HAP-1 (cell line): ENCODE measurements at regions not wholly inside any gene's neighbourhood (a gene's known extent, or its start where the extent isn't known, plus 50 kb on each side); places are given as distances from the start of the nearest gene placed in this dataset.

Experiments
- DNase-seq, 2 experiments: peaks; one replicate each; pipeline ENCODE4 v3.0.0-alpha.2; 2016 to 2020; ENCODE audit warnings: low spot score in 2 of 2
- H3K27me3 ChIP-seq: fragments of 250-450 bp; sonication (Bioruptor Pico); 2 replicates; pipeline ENCODE4 v1.5.1; 2020; ENCODE audit warnings: low read depth, mild to moderate bottlenecking, moderate library complexity
- H3K36me3 ChIP-seq: fragments of 250-450 bp; sonication (Bioruptor Pico); replicated peaks from 2 replicates; pipeline ENCODE4 v1.5.1; 2020; ENCODE audit warnings: mild to moderate bottlenecking
- H3K4me1 ChIP-seq: fragments of 250-450 bp; sonication (Bioruptor Pico); 2 replicates; pipeline ENCODE4 v1.5.1; 2020; ENCODE audit warnings: mild to moderate bottlenecking
- H3K4me3 ChIP-seq: fragments of 250-450 bp; sonication (Bioruptor Pico); 2 replicates; pipeline ENCODE4 v1.5.1; 2020; ENCODE audit warnings: mild to moderate bottlenecking, moderate library complexity
- H3K9me3 ChIP-seq: fragments of 250-450 bp; sonication (Bioruptor Pico); 2 replicates; pipeline ENCODE4 v1.5.1; 2020; ENCODE audit warnings: mild to moderate bottlenecking, moderate library complexity
- in situ Hi-C: fragments of 300-500 bp; cut with MboI; formaldehyde crosslinking; loops from 3 replicates; pipeline ENCODE4 v1.14.3; 2020; ENCODE audit warnings: low sequenced_read_pairs, inconsistent platforms, mixed read lengths

DNA sequence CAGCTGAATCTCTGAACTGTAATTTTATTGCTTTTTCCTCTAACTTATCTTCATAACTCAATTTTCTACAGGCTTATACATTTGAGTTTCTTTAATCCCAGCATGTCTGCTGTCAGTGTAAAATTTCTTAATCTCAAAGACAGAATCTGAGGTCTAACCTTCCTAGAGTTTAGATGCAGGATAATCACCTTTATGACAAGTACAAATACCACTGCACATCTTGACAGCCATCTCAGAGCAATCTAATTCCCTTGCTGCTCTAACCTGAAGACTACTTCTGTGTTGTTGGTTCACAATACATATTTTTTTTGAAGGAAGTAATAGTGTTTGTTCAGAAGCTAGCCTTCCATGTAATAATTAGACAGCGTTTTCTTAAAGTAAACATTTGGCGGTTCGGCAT is 424.2 kb upstream of the ZWINT start:
- H3K9me3 ChIP-seq = no peaks in the 10 kb centered on the region
- DNase-seq = no peak
- H3K4me3 ChIP-seq = no peak overlapping the region
- in situ Hi-C loops = no loop called here
- no peaks in the 10 kb centered on the region for H3K4me1 ChIP-seq
- H3K36me3 ChIP-seq = no peaks in the 10 kb centered on the region
- no peaks in the 10 kb centered on the region for H3K27me3 ChIP-seq

DNA sequence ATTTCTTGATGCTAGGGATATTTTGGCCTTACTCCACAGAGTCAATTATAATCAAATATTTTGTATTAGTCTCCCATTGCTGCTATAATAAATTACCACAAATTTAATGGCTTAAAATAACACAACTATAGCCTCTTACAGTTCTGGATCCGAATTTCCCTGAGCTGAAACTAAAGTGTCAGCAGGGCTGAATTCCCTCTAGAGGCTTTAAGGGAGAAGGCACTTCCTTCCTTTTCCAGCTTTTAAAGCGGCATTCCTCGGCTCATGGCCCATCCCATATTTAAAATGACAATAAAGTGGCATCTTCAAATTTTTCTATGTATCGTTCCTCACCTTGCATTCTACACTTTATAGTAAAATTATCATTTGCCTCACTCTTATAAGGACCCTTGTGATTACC is 421.4 kb upstream of the ZWINT start:
- in situ Hi-C loops = no loop called here
- no peaks in the 10 kb centered on the region for H3K36me3 ChIP-seq
- H3K4me1 ChIP-seq = no peaks in the 10 kb centered on the region
- no peak overlapping the region for H3K4me3 ChIP-seq
- DNase-seq = no peak
- H3K27me3 ChIP-seq = no peaks in the 10 kb centered on the region
- H3K9me3 ChIP-seq = no peaks in the 10 kb centered on the region

DNA sequence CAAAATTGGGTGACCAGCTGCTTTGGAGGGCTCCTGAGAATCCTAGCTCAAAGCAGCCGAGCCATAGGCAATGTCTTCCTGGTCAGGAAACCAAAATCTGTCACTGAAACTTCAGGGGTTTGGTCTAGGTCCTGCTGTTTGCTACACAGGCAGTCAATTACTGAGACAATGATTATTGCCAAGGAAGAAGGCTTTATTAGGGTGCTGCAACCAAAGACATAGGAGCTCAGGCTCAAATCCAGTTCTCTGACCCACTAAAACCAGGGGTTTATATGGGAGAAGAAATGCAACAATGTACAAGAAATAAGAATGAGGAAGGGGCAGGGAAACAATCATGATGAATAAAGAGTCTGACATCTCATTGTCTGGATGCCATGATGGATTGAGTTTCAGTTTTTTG is 410.3 kb upstream of the ZWINT start:
- in situ Hi-C loops = no loop called here
- H3K36me3 ChIP-seq = no peaks in the 10 kb centered on the region
- no peaks in the 10 kb centered on the region for H3K4me1 ChIP-seq
- peaks cover 7% of the 10 kb centered on the region for H3K9me3 ChIP-seq
- H3K4me3 ChIP-seq = no peak overlapping the region
- no peaks in the 10 kb centered on the region for H3K27me3 ChIP-seq
- no peak for DNase-seq

DNA sequence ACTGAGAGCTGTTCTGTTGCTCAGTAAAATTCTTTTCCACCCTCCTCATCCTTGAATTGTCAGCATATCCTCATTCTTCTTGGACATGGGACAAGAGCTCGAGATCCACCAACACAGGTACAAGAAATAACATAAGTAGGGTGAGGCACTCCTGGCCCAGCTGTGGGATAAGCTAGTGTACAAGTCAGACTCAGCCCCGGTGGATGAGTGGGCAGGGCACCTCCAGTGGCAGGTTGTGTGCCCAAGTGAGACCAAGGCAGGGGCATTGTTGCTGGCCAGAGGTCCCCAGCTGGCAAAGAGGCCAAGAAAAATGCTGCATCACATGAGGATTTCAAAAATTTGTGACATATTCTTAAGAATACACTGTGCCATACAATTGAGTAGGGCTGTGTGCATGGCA is 402.0 kb upstream of the ZWINT start:
- Histone ChIP-seq H3K27me3 (no peaks in the 10 kb centered on the region), H3K4me3 (no peak overlapping the region), H3K36me3 (no peaks in the 10 kb centered on the region), H3K4me1 (peaks cover 3% of the 10 kb centered on the region; the same call in 1 of the 2 replicates), H3K9me3 (peaks cover 3% of the 10 kb centered on the region; the same call in 1 of the 2 replicates)
- no peak for DNase-seq
- in situ Hi-C loops = no loop called here

DNA sequence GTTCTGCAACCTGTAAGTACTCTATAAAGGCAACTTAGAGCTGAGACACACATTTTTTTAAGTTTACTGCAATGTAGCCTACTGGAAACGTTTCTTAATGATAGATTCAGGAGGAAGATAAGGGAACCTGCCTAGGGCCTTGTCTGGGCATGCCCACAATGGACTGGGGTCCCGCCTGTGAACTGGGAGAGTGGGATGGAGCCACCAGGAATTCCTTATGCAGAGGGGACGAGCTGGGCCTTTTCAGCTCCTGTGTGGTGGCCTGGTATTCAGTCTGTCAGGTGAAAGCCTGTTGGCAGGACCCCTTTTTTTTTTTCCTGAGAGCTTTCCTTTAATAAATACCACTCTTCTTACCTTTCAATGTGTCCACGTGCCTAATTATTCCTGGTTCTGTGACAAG is 384.4 kb upstream of the ZWINT start:
- in situ Hi-C loops = no loop called here
- Histone ChIP-seq H3K27me3 (no peaks in the 10 kb centered on the region), H3K4me3 (no peak overlapping the region), H3K9me3 (no peaks in the 10 kb centered on the region), H3K36me3 (no peaks in the 10 kb centered on the region), H3K4me1 (no peaks in the 10 kb centered on the region)
- DNase-seq = no peak

DNA sequence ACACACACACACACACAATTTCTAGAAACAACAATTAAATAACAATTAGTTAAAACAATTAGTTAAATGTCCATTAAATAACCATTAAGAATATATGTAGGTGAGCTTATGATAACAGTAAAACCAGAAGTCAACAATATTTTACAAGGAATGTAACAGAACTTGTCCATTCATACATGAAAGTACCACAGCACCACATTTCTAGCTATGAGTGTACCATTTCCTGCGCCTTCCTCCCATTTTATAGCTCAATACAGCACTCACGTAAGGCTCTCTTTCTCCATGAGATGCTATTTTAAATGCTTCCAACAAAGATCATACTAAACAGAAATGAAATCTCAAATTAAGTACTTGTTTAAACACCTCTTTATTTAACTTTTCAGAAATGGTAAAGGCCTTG is 367.3 kb upstream of the ZWINT start:
- H3K36me3 ChIP-seq = no peaks in the 10 kb centered on the region
- no peak overlapping the region for H3K4me3 ChIP-seq
- 0 out of 2 replicates have a peak, but pooled peaks cover 2% of the 10 kb centered on the region for H3K9me3 ChIP-seq
- in situ Hi-C loops = no loop called here
- no peaks in the 10 kb centered on the region for H3K27me3 ChIP-seq
- H3K4me1 ChIP-seq = no peaks in the 10 kb centered on the region
- DNase-seq = no peak

DNA sequence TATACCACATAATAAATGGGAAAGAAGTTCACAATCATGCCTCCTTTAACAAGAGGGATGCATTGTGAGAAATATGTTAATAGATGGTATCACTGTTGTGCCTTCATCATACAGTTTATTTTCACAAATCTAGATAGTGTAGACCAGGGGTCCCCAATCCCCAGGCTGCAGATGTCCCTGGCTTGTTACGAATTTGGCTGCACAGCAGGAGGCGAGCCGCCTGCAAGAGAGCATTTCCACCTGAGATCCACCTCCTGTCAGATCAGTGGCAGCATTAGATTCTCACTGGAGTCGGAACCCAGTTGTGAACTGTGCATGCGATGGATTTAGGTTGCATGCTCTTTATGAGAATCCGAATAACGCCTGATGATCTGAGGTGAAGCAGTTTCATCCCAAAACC is 361.9 kb upstream of the ZWINT start:
- H3K4me1 ChIP-seq = no peaks in the 10 kb centered on the region

DNA sequence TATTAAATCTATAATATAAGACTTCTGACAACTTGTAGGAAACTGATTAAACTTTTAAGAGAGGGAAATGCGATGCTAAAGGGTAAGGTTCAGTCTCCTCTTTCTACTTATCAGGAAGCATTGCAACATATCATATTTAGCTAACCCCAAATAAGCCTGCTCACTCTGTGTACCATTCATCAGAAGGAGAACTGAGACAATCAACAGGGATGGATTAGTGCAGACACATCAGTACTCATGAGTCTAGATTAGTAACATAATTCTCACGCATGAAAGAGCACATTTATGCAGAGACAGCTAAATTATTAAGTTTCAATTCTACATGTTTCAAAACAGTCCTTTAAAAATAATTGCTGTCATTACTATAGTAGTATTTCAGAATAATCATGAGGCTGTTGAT is 354.2 kb upstream of the ZWINT start:
- Histone ChIP-seq H3K9me3 (no peaks in the 10 kb centered on the region), H3K4me1 (no peaks in the 10 kb centered on the region), H3K36me3 (no peaks in the 10 kb centered on the region), H3K4me3 (no peak overlapping the region), H3K27me3 (no peaks in the 10 kb centered on the region)
- no peak for DNase-seq
- in situ Hi-C loops = no loop called here

More for the DNA sequence above, 361.9 kb upstream of the ZWINT start:
- no peak for DNase-seq
- Histone ChIP-seq H3K27me3 (no peaks in the 10 kb centered on the region), H3K4me3 (no peak overlapping the region), H3K9me3 (0 out of 2 replicates have a peak, but pooled peaks cover 2% of the 10 kb centered on the region), H3K36me3 (no peaks in the 10 kb centered on the region)
- in situ Hi-C loops = no loop called here

DNA sequence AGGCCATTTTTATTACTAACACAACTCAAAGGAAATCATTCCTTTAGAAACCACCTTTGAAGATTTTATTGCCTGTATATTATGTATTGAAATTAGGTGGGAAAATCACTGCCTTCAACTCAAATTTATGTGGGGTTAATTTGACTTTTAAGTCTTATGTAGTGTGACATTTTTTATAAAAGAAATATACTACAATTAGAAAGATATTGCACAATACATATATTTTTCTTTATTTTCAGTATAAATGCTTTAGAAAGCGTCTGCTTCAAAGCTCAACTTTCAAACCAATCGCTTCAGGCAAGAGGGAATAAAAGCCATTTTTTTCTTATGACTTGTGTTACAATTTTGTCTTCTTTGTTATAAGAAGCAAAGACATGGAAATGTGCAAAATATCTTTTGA is 337.4 kb upstream of the ZWINT start:
- H3K36me3 ChIP-seq = no peaks in the 10 kb centered on the region
- no peaks in the 10 kb centered on the region for H3K9me3 ChIP-seq
- no peak overlapping the region for H3K4me3 ChIP-seq
- H3K4me1 ChIP-seq = no peaks in the 10 kb centered on the region; the same call in 1 of the 2 replicates
- DNase-seq = no peak
- H3K27me3 ChIP-seq = no peaks in the 10 kb centered on the region
- in situ Hi-C loops = no loop called here

DNA sequence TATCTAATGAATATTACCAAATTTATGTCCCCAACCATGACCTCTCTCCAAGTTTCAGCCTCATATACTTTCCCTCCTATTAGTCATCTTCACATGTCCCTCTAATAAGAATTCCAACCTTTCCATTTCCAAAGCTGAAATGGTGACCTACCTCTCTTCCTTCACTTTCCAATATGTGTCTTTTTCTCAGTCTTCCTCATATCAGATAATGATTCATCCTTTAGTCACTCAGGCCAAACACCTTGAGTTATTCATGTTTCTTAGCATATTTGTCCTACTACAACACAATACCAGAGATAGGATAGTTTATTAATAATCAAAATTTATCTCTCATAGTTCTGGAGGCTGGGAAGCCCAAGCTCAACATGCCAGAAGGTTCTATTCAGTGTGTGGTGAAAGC is 318.5 kb upstream of the ZWINT start:
- Histone ChIP-seq H3K36me3 (no peaks in the 10 kb centered on the region), H3K27me3 (no peaks in the 10 kb centered on the region), H3K4me1 (no peaks in the 10 kb centered on the region), H3K9me3 (no peaks in the 10 kb centered on the region), H3K4me3 (no peak overlapping the region)
- in situ Hi-C loops = no loop called here
- DNase-seq = no peak

DNA sequence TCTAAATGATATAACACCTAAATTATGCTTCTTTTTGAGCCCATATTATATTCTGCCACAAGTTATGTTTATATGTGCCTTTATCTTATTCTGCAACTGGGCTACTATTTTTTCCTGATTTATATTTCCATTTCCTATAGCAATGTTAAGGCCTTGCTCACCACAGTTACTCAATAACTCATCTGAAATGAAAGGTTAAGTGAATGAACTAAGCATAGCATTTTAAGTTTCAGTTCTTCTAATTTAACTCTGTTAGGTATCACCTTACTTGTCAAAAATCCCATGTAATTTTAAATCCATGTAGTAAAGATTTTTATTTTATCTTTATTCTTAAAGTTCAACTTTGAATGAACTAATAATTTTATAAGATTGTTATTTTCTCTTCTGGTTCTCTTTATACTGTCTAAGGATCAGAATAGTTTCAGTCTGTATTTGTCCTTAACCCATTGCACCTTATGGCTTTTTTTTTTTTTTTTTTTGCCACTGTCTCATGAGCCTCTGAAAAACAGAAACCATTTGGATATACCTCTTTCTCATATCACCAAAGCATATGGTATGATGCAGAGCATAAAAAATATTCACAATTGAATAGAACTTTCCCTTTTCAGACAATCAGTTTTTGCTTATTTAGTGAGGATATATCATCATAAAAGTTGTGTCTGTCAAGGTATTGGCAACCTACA is 301.8 kb upstream of the ZWINT start:
- DNase-seq = no peak
- no peak overlapping the region for H3K4me3 ChIP-seq
- no peaks in the 10 kb centered on the region for H3K9me3 ChIP-seq
- in situ Hi-C loops = no loop called here
- H3K27me3 ChIP-seq = no peaks in the 10 kb centered on the region
- H3K4me1 ChIP-seq = no peaks in the 10 kb centered on the region
- H3K36me3 ChIP-seq = no peaks in the 10 kb centered on the region

DNA sequence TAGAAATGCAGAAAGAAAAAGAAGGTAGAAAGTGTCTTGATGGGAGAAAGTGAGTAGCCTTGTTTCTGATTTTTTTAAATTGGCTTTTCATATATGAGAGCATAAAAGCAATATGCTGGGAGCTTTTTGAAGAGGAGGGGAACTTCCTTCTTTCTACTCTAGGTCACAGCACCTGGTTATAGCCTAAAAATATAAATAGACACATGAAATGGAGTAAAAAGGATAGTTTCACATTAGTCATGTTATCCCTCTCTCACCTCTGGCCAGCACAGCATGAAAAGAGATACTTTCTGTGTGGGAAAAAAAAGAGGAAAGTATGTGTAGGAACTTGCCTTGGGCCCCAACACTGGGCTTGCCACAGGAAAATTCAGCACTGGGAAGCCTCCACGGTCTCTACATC is 292.2 kb upstream of the ZWINT start:
- no peak for DNase-seq
- no peaks in the 10 kb centered on the region for H3K9me3 ChIP-seq
- H3K27me3 ChIP-seq = no peaks in the 10 kb centered on the region
- H3K4me1 ChIP-seq = no peaks in the 10 kb centered on the region
- in situ Hi-C loops = no loop called here
- no peak overlapping the region for H3K4me3 ChIP-seq
- H3K36me3 ChIP-seq = no peaks in the 10 kb centered on the region

DNA sequence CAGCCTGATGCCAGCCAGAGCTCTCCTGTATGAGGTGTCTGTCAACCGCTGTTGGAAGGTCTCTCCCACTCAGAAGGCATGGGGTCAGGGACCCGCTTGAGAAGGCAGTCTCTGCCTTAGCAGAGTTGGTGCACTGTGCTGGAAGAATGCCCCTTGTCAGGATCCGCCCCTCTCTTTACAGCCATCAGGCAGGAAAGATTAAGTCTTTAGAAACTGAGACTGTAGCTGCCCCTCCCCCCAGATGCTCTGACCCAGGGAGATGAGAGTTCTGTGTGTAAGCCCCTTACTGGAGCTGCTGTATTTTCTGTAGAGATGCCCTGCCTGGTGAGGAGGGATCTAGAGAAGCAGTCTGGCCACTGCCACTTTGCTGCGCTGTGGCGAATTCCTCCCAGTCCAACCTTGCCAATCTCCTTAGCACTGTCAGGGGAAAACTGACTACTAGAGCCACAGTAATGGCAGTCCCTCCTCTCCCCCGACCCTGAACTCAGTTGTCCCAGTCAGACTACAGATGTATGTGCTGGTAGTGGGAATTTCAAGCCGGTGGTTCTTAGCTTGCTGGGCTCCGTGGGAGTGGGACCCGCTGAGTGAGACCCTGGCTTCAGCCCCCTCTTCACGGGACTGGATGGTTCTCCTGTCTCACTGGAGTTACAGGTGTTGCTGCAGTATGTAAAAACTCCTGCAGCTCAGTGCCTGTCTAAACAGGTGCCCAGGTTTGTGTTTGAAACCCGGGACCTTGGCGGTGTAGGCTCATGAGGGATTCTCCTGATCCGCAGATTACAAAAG is 285.5 kb upstream of the ZWINT start:
- H3K4me1 ChIP-seq = no peaks in the 10 kb centered on the region
- H3K4me3 ChIP-seq = no peak overlapping the region
- no peak for DNase-seq
- no peaks in the 10 kb centered on the region for H3K36me3 ChIP-seq
- no peaks in the 10 kb centered on the region for H3K27me3 ChIP-seq
- no peaks in the 10 kb centered on the region for H3K9me3 ChIP-seq
- in situ Hi-C loops = no loop called here

DNA sequence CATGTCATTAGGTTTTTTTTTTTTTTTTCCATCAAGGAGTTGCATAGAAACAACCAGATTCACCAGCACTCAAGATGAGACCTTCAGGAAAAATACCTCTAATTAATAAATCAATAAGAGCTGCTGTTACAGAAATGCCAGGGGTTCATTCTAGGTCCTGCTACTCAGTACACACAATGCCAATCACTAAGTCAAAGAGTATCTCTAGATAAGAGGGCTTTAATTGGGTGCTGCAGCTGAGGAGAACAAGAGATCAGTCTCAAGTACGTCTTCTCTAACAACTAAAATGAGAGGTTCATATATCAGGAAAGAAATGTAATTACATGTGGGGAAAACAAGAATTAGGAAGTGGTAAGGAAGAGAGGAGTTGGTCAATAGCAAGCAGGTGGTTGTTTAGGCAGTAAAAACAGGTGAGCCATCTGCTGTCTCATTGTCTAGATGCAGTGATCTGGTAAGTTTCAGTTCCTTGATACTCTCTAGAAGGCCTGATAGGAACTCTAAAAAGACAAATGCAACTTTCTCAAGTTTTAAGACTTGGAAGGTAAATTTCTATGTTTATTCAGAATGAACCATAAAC is 272.9 kb upstream of the ZWINT start:
- H3K4me1 ChIP-seq = no peaks in the 10 kb centered on the region
- no peak for DNase-seq
- no peaks in the 10 kb centered on the region for H3K27me3 ChIP-seq
- no peaks in the 10 kb centered on the region for H3K36me3 ChIP-seq
- H3K9me3 ChIP-seq = peaks cover 2% of the 10 kb centered on the region; the same call in 1 of the 2 replicates
- in situ Hi-C loops = no loop called here
- H3K4me3 ChIP-seq = no peak overlapping the region
